Ovary (tissue), 7 donors: ENCODE measurements at regions not wholly inside any gene's neighbourhood (a gene's known extent, or its start where the extent isn't known, plus 50 kb on each side); places are given as distances from the start of the nearest gene placed in this dataset.

ENCODE experiments used
- DNase-seq, 5 donors: peaks; one replicate each; pipeline ENCODE4 v3.0.0-alpha.2; 2019 to 2020
- H3K27ac ChIP-seq, 2 donors: fragments of 200-600 bp; one replicate each; pipeline versions ENCODE4 v1.5.1 to v1.8.0; 2019 to 2022
- H3K27me3 ChIP-seq: fragments of 200-600 bp; one replicate; pipeline ENCODE4 v1.8.0; 2022
- H3K36me3 ChIP-seq: fragments of 200-600 bp; sonication (generic); one replicate; pipeline ENCODE4 v1.5.1; 2019
- H3K4me1 ChIP-seq: one replicate; pipeline ENCODE4 v1.8.1; 2013; ENCODE audit warnings: mild to moderate bottlenecking, moderate library complexity; ENCODE audit not compliant: insufficient read depth
- H3K4me3 ChIP-seq: fragments of 200-600 bp; sonication (generic); one replicate; pipeline ENCODE4 v1.5.1; 2017
- H3K9me3 ChIP-seq, 2 donors: fragments of 200-600 bp in 1 of 2; sonication (generic) in 1 of 2; one replicate each; pipeline versions ENCODE4 v1.5.1 to v1.8.1; 2013 to 2019; ENCODE audit warnings: mild to moderate bottlenecking in 1 of 2, moderate library complexity in 1 of 2
- CTCF ChIP-seq, 3 donors: fragments of 450-650 bp in 2 of 3; fragments of 200-600 bp in 1 of 3; IDR thresholded peaks; one replicate each; pipeline versions ENCODE4 v1.5.1 to v1.8.0; 2016 to 2022; ENCODE audit warnings: antibody characterized with exemption in 3 of 3, mild to moderate bottlenecking in 1 of 3
- EP300 ChIP-seq: sonication (generic); formaldehyde crosslinking; IDR thresholded peaks from one replicate; pipeline ENCODE4 v1.6.1; 2017; ENCODE audit warnings: antibody characterized with exemption
- POLR2A ChIP-seq: fragments of 450-650 bp; IDR thresholded peaks from one replicate; pipeline ENCODE4 v1.6.1; 2017; ENCODE audit warnings: antibody characterized with exemption, mild to moderate bottlenecking, moderate library complexity
- WGBS, 3 donors: extraction: QIAGEN DNeasy Blood & Tissue Kit in 1 of 3; methylation state at CpG; one replicate each; pipeline versions ENCODE4 v1.1.5 to v1.1.7; 2013 to 2017; 5-methylcytosine and 5-hydroxymethylcytosine counted together
- intact Hi-C, 4 donors: fragments of 100-400 bp; cut with DNase I; formaldehyde crosslinking; loops; one replicate each; pipeline versions ENCODE4 v1.11.0 to v1.15.1; 2022 to 2023
- donor health status: DM: no; HTN: no; CAD: no; lungs with moderate emphysema.
- donor health status: DM: no; HTN: no; CAD: no.
- donor health status: Bipolar disorder and iron deficiency.
- donor health status: DM: no; HTN: no; CAD: no.
- donor health status: DM: yes; HTN: yes; CAD: no.

- H3K4me1 ChIP-seq, result no peaks in the 10 kb centered on the region
- no peak overlapping the region for H3K4me3 ChIP-seq
- intact Hi-C loops, result no loop called here
- WGBS, 3 donors, result 69 to 77% (median 74%) methylated on average over 15 of the region's 15 CpGs
- H3K27me3 ChIP-seq, result no peaks in the 10 kb centered on the region
- no peak for DNase-seq
- TF ChIP-seq POLR2A (no peak), CTCF (IDR thresholded peaks at IDR 0.05) (no peak), EP300 (no peak)
- H3K36me3 ChIP-seq, result no peaks in the 10 kb centered on the region
- H3K27ac ChIP-seq, result no peak overlapping the region
- H3K9me3 ChIP-seq, result no peaks in the 10 kb centered on the region
Observed at GRCh38 chr12:107288414-107289127, 195.2 kb upstream of the CRY1 start.

DNA sequence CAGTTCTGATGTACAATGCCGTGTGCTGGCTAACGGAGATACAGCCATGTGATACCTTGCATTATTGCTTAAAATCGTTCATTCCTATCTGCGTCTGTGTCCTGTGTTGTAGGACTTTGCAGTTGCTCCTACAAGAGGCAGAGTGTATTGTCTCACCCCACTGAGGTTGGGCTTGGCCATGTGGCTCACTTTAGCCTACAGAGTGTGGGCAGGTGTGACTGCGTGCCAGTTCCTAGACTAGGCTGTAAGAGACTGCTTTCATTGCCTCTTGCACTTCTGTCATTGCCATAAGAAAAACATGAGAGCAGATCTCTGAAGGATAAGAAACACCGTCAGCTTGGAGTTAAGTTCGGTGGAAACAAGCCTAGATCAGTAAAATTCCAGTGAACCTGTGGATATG, 197.7 kb upstream of the CRY1 start:
- WGBS, 3 donors, result 77 to 89% (median 79%) methylated on average over 7 of the region's 7 CpGs
- no peak overlapping the region for H3K4me3 ChIP-seq
- no peak overlapping the region for H3K27ac ChIP-seq
- no peaks in the 10 kb centered on the region for H3K9me3 ChIP-seq
- no peaks in the 10 kb centered on the region for H3K4me1 ChIP-seq
- H3K27me3 ChIP-seq, result no peaks in the 10 kb centered on the region
- DNase-seq, result no peak
- H3K36me3 ChIP-seq, result no peaks in the 10 kb centered on the region
- intact Hi-C loops, result no loop called here
- TF ChIP-seq POLR2A (no peak), EP300 (no peak), CTCF (IDR thresholded peaks at IDR 0.05) (no peak)

GRCh38 chr12:107296681-107297089, 203.3 kb upstream of the CRY1 start:
- H3K27ac ChIP-seq, result no peak overlapping the region
- 82 to 88% (median 83%) methylated on average over 6 of the region's 6 CpGs for WGBS, 3 donors
- TF ChIP-seq POLR2A, result no peak

GRCh38 chr12:107302649-107303341, 209.4 kb upstream of the CRY1 start:
- intact Hi-C loops, result no loop called here

More at GRCh38 chr12:107296681-107297089, 203.3 kb upstream of the CRY1 start:
- Histone ChIP-seq H3K4me3 (no peak overlapping the region), H3K27me3 (no peaks in the 10 kb centered on the region), H3K9me3 (no peaks in the 10 kb centered on the region), H3K36me3 (no peaks in the 10 kb centered on the region), H3K4me1 (no peaks in the 10 kb centered on the region)
- no peak for DNase-seq
- intact Hi-C loops, result no loop called here

More at GRCh38 chr12:107302649-107303341, 209.4 kb upstream of the CRY1 start:
- DNase-seq, result no peak
- TF ChIP-seq EP300 (no peak), POLR2A (no peak), CTCF (IDR thresholded peaks at IDR 0.05) (no peak)
- no peaks in the 10 kb centered on the region for H3K4me1 ChIP-seq
- WGBS, 3 donors, result 74 to 84% (median 82%) methylated on average over 2 of the region's 2 CpGs
- no peak overlapping the region for H3K4me3 ChIP-seq
- no peaks in the 10 kb centered on the region for H3K36me3 ChIP-seq
- H3K27ac ChIP-seq, result no peak overlapping the region
- H3K27me3 ChIP-seq, result no peaks in the 10 kb centered on the region
- no peaks in the 10 kb centered on the region for H3K9me3 ChIP-seq
